Astrocyte (in vitro differentiated cells and primary cell): ENCODE measurements at regions not wholly inside any gene's neighbourhood (a gene's known extent, or its start where the extent isn't known, plus 50 kb on each side); places are given as distances from the start of the nearest gene placed in this dataset.
"Not testable (repeated sequence)": the region's sequence is repeated elsewhere in the genome, so short reads cannot be mapped to it uniquely, and the experiment has no call there.

Experiments
- EZH2 ChIP-seq: IDR thresholded peaks from 2 replicates; pipeline ENCODE4 v1.6.1; 2012; ENCODE audit warnings: mild to moderate bottlenecking, low read length, inconsistent platforms; ENCODE audit not compliant: insufficient read depth
- TF ChIP-seq, protein P1 (sequence below): IDR thresholded peaks from 2 replicates; pipeline ENCODE4 v1.5.1; 2011; ENCODE audit warnings: low read depth, mild to moderate bottlenecking, inconsistent platforms, low read length, moderate library complexity; ENCODE audit not compliant: insufficient read depth

DNA sequence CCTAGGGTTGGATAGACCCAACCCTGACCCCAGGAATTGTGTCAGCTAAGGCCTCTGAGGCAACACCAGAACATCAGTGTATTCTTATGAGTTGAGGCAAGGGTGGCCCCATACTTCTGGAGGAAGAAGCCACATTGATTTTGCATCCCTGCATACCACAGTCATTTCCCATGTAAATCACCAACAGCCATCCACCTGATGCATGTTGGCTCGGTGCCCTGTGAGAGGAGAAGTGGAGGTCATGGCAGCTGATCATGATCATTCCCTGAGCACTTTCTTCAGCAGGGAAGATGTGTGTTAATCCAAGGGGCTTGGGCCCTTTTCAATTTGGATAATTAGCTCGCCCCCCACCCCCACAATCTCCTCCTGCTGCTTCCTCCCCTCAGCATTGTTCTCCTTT lies 85.1 kb downstream of the ATP6V0E2 start:
- TF ChIP-seq, protein P1, sequence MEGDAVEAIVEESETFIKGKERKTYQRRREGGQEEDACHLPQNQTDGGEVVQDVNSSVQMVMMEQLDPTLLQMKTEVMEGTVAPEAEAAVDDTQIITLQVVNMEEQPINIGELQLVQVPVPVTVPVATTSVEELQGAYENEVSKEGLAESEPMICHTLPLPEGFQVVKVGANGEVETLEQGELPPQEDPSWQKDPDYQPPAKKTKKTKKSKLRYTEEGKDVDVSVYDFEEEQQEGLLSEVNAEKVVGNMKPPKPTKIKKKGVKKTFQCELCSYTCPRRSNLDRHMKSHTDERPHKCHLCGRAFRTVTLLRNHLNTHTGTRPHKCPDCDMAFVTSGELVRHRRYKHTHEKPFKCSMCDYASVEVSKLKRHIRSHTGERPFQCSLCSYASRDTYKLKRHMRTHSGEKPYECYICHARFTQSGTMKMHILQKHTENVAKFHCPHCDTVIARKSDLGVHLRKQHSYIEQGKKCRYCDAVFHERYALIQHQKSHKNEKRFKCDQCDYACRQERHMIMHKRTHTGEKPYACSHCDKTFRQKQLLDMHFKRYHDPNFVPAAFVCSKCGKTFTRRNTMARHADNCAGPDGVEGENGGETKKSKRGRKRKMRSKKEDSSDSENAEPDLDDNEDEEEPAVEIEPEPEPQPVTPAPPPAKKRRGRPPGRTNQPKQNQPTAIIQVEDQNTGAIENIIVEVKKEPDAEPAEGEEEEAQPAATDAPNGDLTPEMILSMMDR: not testable (repeated sequence)
- not testable (repeated sequence) for TF ChIP-seq EZH2
